Cardiac muscle cell (in vitro differentiated cells and primary cell): ENCODE measurements at regions not wholly inside any gene's neighbourhood (a gene's known extent, or its start where the extent isn't known, plus 50 kb on each side); places are given as distances from the start of the nearest gene placed in this dataset.

Source experiments
- DNase-seq, 2 donors: peaks; one replicate each; pipeline versions ENCODE4 v3.0.0 to v3.0.0-alpha.2; 2010 to 2017; ENCODE audit warnings: low read depth in 1 of 2, low spot score in 1 of 2
- H3K27ac ChIP-seq: fragments of 200-600 bp; sonication (generic); 2 replicates; pipeline ENCODE4 v1.5.1; 2016
- H3K27me3 ChIP-seq: fragments of 200-600 bp; sonication (generic); 2 replicates; pipeline ENCODE4 v1.6.0; 2016; ENCODE audit warnings: control low read depth
- H3K36me3 ChIP-seq: fragments of 200-600 bp; sonication (generic); 2 replicates; pipeline ENCODE4 v1.5.1; 2016; ENCODE audit warnings: control low read depth
- H3K4me1 ChIP-seq: fragments of 200-600 bp; sonication (generic); 2 replicates; pipeline ENCODE4 v1.8.1; 2017; ENCODE audit warnings: low read depth, mild to moderate bottlenecking, mixed run types
- H3K4me3 ChIP-seq: fragments of 200-600 bp; sonication (generic); 2 replicates; pipeline ENCODE4 v1.5.1; 2016; ENCODE audit warnings: mild to moderate bottlenecking
- H3K9me3 ChIP-seq: fragments of 200-600 bp; sonication (generic); 2 replicates; pipeline ENCODE4 v1.5.1; 2017; ENCODE audit warnings: low read depth, mild to moderate bottlenecking, control low read depth
- CTCF ChIP-seq: IDR thresholded peaks from 2 replicates; pipeline ENCODE4 v1.5.1; 2012; ENCODE audit warnings: low read depth, mild to moderate bottlenecking, low read length

- no peak overlapping the region for H3K27ac ChIP-seq
- H3K36me3 ChIP-seq = no peaks in the 10 kb centered on the region
- peaks cover 38% of the 10 kb centered on the region for H3K27me3 ChIP-seq
- TF ChIP-seq CTCF = no peak
- H3K4me3 ChIP-seq = no peak overlapping the region
- H3K9me3 ChIP-seq = no peaks in the 10 kb centered on the region
- DNase-seq = peak in 1 of 2 donors; percentile 68
- no peaks in the 10 kb centered on the region for H3K4me1 ChIP-seq
Observed at GRCh38 chr17:13957636-13958035, 111.7 kb upstream of the COX10 start.

GRCh38 chr17:13958773-13959172 lies 110.5 kb upstream of the COX10 start:
- Histone ChIP-seq H3K4me3 (no peak overlapping the region), H3K4me1 (no peaks in the 10 kb centered on the region), H3K27ac (no peak overlapping the region), H3K27me3 (peaks cover 40% of the 10 kb centered on the region), H3K36me3 (no peaks in the 10 kb centered on the region), H3K9me3 (no peaks in the 10 kb centered on the region)
- no peak for TF ChIP-seq CTCF
- DNase-seq = no peak

- Histone ChIP-seq H3K27ac (no peak overlapping the region), H3K27me3 (peaks cover 52% of the 10 kb centered on the region), H3K36me3 (no peaks in the 10 kb centered on the region), H3K4me3 (no peak overlapping the region), H3K4me1 (peaks cover 9% of the 10 kb centered on the region), H3K9me3 (no peaks in the 10 kb centered on the region)
- no peak for TF ChIP-seq CTCF
- DNase-seq = no peak
Observed at GRCh38 chr17:13961265-13961664, 108.0 kb upstream of the COX10 start.

- peaks cover 45% of the 10 kb centered on the region for H3K27me3 ChIP-seq
- H3K9me3 ChIP-seq = no peaks in the 10 kb centered on the region
- TF ChIP-seq CTCF = no peak
- no peak for DNase-seq
- H3K27ac ChIP-seq = no peak overlapping the region
- H3K4me3 ChIP-seq = no peak overlapping the region
- H3K4me1 ChIP-seq = peaks cover 9% of the 10 kb centered on the region
- no peaks in the 10 kb centered on the region for H3K36me3 ChIP-seq
Observed at GRCh38 chr17:13962716-13963240, 106.5 kb upstream of the COX10 start.

GRCh38 chr17:13967416-13967815 lies 101.9 kb upstream of the COX10 start:
- no peak for TF ChIP-seq CTCF
- H3K4me1 ChIP-seq = peaks cover 15% of the 10 kb centered on the region
- no peak overlapping the region for H3K4me3 ChIP-seq
- H3K36me3 ChIP-seq = no peaks in the 10 kb centered on the region
- peaks cover 22% of the 10 kb centered on the region for H3K27me3 ChIP-seq
- H3K27ac ChIP-seq = no peak overlapping the region
- no peak for DNase-seq
- no peaks in the 10 kb centered on the region for H3K9me3 ChIP-seq

GRCh38 chr17:13970531-13970930 lies 98.8 kb upstream of the COX10 start:
- H3K27ac ChIP-seq = no peak overlapping the region

More at GRCh38 chr17:13970531-13970930, 98.8 kb upstream of the COX10 start:
- H3K36me3 ChIP-seq = no peaks in the 10 kb centered on the region
- H3K27me3 ChIP-seq = peaks cover 34% of the 10 kb centered on the region
- TF ChIP-seq CTCF = no peak
- peaks cover 7% of the 10 kb centered on the region for H3K4me1 ChIP-seq
- H3K9me3 ChIP-seq = no peaks in the 10 kb centered on the region
- no peak overlapping the region for H3K4me3 ChIP-seq
- no peak for DNase-seq
